Endothelial cell (in vitro differentiated cells): ENCODE measurements at regions not wholly inside any gene's neighbourhood (a gene's known extent, or its start where the extent isn't known, plus 50 kb on each side); places are given as distances from the start of the nearest gene placed in this dataset.
"Not testable (repeated sequence)": the region's sequence is repeated elsewhere in the genome, so short reads cannot be mapped to it uniquely, and the experiment has no call there.

Experiments
- DNase-seq: peaks from one replicate; pipeline ENCODE4 v3.0.0; 2021; ENCODE audit warnings: low spot score
- H3K27ac Mint-ChIP-seq: one replicate; pipeline ENCODE4 v1.8.0; 2021; ENCODE audit warnings: mixed read lengths, inconsistent platforms; ENCODE audit not compliant: unreplicated experiment
- H3K27me3 Mint-ChIP-seq: one replicate; pipeline ENCODE4 v1.8.0; 2021; ENCODE audit warnings: mild to moderate bottlenecking, moderate library complexity, mixed read lengths, inconsistent platforms; ENCODE audit not compliant: unreplicated experiment
- H3K36me3 Mint-ChIP-seq: one replicate; pipeline ENCODE4 v1.8.0; 2021; ENCODE audit warnings: mild to moderate bottlenecking, low read depth, mixed read lengths, inconsistent platforms; ENCODE audit not compliant: unreplicated experiment
- H3K4me1 Mint-ChIP-seq: one replicate; pipeline ENCODE4 v1.8.0; 2021; ENCODE audit warnings: mild to moderate bottlenecking, mixed read lengths, inconsistent platforms; ENCODE audit not compliant: unreplicated experiment
- H3K4me3 Mint-ChIP-seq: one replicate; pipeline ENCODE4 v1.8.0; 2021; ENCODE audit warnings: mild to moderate bottlenecking, mixed read lengths, inconsistent platforms; ENCODE audit not compliant: unreplicated experiment
- H3K9me3 Mint-ChIP-seq: one replicate; pipeline ENCODE4 v1.8.0; 2021; ENCODE audit warnings: mixed read lengths, inconsistent platforms; ENCODE audit not compliant: unreplicated experiment
- TF ChIP-seq, protein P1 (sequence below): fragments of 200-600 bp; sonication (generic); IDR thresholded peaks from one replicate; pipeline ENCODE4 v1.5.0; 2021; ENCODE audit warnings: antibody characterized with exemption; ENCODE audit not compliant: unreplicated experiment

DNA sequence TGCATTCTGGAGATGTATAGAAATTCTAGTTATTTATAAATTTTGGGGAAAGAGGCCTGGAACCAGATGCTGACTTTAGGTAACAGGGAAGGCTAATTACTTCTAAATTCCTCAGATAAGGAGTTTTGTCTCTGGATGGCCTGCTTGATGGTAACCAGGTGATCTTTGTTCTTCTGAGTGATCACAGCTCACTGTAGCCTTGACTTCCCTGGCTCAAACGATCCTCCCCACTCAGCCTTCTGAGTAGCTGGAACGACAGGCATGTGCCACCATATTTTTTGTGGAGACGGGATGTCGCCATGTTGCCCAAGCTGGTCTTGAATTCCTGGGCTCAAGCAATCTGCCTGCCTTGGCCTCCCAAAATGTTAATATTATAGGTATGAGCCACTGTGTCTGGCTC lies 54.4 kb upstream of the MSH6 start:
- no peak for DNase-seq
- Mint-ChIP-seq H3K9me3 (no peaks in the 10 kb centered on the region), H3K4me3 (no peak overlapping the region), H3K27ac (no peak overlapping the region), H3K27me3 (no peaks in the 10 kb centered on the region), H3K36me3 (no peaks in the 10 kb centered on the region), H3K4me1 (no peaks in the 10 kb centered on the region)
- TF ChIP-seq, protein P1, sequence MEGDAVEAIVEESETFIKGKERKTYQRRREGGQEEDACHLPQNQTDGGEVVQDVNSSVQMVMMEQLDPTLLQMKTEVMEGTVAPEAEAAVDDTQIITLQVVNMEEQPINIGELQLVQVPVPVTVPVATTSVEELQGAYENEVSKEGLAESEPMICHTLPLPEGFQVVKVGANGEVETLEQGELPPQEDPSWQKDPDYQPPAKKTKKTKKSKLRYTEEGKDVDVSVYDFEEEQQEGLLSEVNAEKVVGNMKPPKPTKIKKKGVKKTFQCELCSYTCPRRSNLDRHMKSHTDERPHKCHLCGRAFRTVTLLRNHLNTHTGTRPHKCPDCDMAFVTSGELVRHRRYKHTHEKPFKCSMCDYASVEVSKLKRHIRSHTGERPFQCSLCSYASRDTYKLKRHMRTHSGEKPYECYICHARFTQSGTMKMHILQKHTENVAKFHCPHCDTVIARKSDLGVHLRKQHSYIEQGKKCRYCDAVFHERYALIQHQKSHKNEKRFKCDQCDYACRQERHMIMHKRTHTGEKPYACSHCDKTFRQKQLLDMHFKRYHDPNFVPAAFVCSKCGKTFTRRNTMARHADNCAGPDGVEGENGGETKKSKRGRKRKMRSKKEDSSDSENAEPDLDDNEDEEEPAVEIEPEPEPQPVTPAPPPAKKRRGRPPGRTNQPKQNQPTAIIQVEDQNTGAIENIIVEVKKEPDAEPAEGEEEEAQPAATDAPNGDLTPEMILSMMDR = no peak

DNA sequence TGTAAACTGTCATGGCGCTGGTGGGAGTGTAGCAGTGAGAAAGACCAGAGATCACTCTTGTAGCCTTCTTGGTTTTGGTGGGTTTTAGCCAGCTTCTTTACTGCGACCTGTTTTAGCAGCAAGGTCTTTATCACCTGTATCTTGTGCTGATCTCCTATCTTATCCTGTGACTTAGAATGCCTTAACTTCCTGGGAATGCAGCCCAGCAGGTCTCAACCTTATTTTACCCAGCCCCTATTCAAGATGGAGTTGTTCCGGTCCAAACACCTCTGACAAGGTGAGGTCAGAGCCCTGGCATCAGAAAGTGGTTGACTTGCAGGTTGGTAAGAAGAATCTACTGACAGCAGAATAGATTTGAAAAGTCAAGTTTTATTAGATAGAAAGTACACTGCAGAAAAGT lies 55.0 kb upstream of the MSH6 start:
- Mint-ChIP-seq H3K36me3 (no peaks in the 10 kb centered on the region), H3K9me3 (no peaks in the 10 kb centered on the region), H3K4me1 (no peaks in the 10 kb centered on the region), H3K27me3 (no peaks in the 10 kb centered on the region), H3K4me3 (no peak overlapping the region), H3K27ac (no peak overlapping the region)
- TF ChIP-seq, protein P1 = no peak
- no peak for DNase-seq

DNA sequence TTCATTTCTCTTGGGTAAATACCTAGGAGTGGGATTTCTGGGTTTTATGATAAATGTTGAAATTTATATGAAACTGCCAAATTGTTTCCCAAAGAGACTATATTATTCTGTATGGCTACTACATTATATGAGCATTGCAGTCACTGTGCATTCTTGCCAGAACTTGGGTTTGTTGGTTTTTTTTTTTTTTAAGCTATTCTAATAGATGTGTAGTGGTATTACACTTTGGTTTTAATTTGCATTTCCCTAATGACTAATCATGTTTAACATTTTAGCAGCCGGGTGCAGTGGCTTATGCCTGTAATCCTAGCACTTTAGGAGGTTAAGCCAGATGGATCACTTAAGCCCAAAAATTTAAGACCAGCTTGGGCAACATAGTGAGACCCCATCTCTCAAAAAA lies 56.0 kb upstream of the MSH6 start:
- H3K27ac Mint-ChIP-seq, H3K9me3 Mint-ChIP-seq, H3K36me3 Mint-ChIP-seq, H3K27me3 Mint-ChIP-seq, H3K4me1 Mint-ChIP-seq, H3K4me3 Mint-ChIP-seq, DNase-seq: not testable (repeated sequence)

DNA sequence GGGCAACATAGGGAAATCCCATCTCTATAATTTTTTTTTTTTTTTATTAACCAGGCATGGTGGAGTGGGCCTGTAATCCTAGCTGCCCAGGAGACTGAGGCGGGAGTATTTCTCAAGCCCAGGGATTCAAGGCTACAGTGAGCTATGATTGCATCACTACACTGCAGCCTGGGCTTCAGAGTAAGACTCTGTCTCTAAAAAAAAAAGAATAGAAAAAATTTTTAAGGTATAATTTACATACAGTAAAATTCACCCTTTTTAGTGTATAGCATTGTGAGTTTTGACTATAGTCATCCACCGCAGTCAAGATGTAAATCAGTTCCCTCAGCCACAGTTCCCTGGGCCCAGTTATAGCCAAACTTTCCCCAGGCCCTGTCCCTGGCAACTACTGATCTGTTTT lies 57.1 kb upstream of the MSH6 start:
- no peak for DNase-seq
- H3K4me3 Mint-ChIP-seq = no peak overlapping the region
- H3K4me1 Mint-ChIP-seq = no peaks in the 10 kb centered on the region
- no peak overlapping the region for H3K27ac Mint-ChIP-seq
- H3K27me3 Mint-ChIP-seq = no peaks in the 10 kb centered on the region
- no peaks in the 10 kb centered on the region for H3K9me3 Mint-ChIP-seq
- H3K36me3 Mint-ChIP-seq = no peaks in the 10 kb centered on the region
- TF ChIP-seq, protein P1 = no peak

DNA sequence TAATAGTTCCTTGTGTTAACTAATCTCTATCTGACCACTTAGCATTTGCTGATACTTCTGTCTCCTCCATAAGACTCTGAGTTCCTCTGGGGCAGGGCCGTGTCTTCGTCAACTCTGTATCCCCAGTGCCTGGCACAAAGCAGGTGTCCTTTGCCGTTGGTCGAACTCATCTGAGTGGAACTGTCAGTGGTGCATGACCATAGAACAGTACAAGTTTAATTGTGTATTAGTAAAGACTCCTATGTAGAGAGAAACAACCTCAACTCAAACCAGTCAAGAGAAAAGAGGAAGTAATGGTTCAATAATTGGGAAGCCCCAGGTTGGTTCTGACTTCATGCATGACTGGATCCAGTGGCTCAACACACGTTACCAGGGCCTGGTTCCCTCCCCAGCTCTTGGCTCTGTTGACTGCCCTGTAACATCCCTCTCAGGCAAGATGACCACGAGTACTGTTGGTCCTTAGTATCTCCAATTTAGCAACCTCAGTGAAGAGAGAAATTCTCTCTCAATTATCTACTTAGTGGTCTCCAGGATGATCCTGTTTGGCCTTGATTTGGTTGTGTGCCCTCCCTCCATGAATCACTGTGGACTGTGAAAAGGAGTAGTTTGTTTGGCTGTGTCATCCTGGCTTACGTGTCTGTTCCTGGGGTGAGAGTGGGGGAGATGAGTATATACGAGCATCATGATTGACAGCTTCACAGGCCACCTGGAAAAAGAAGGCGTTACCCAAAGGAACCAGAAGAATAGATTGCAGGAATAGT lies 58.5 kb upstream of the MSH6 start:
- H3K4me3 Mint-ChIP-seq = no peak overlapping the region
- DNase-seq = no peak

More for the DNA sequence above, 58.5 kb upstream of the MSH6 start:
- Mint-ChIP-seq H3K27ac (no peak overlapping the region), H3K4me1 (peaks cover 2% of the 10 kb centered on the region), H3K27me3 (no peaks in the 10 kb centered on the region), H3K9me3 (no peaks in the 10 kb centered on the region), H3K36me3 (no peaks in the 10 kb centered on the region)
- TF ChIP-seq, protein P1 = no peak
